GM12865 (cell line): ENCODE measurements at regions not wholly inside any gene's neighbourhood (a gene's known extent, or its start where the extent isn't known, plus 50 kb on each side); places are given as distances from the start of the nearest gene placed in this dataset.
"Not testable (repeated sequence)": the region's sequence is repeated elsewhere in the genome, so short reads cannot be mapped to it uniquely, and the experiment has no call there.

Source experiments
- DNase-seq: peaks from one replicate; pipeline ENCODE4 v3.0.0; 2010; ENCODE audit warnings: low read depth
- H3K4me3 ChIP-seq: 2 replicates; pipeline ENCODE4 v1.5.1; 2011; ENCODE audit warnings: mild to moderate bottlenecking, low read depth, low read length, control low read depth
- TF ChIP-seq, protein P1 (sequence below): IDR thresholded peaks from 2 replicates; pipeline ENCODE4 v1.5.1; 2011; ENCODE audit warnings: low read length, control low read depth, low read depth, inconsistent platforms; ENCODE audit not compliant: insufficient read depth; ENCODE audit errors: missing control alignments

DNA sequence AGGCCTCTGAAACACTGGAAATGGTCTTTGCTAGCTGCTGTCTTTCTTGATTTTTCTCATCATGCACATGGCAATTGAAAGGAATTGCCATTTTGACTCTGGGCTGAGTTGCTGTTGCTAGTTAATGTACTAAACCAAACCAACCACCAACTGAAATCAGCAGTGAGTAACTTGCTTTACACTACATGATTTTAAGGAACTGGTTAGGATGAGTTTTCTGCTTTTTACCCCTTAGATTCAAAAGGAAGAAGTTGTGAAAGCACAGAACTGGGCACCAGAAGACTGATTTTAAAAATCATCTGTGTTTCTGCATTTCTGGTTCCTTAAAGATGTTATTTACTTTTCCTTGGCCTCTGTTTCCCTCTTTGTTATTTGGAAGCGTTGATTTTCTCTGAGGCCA, 361.9 kb downstream of the HLX start:
- TF ChIP-seq, protein P1, sequence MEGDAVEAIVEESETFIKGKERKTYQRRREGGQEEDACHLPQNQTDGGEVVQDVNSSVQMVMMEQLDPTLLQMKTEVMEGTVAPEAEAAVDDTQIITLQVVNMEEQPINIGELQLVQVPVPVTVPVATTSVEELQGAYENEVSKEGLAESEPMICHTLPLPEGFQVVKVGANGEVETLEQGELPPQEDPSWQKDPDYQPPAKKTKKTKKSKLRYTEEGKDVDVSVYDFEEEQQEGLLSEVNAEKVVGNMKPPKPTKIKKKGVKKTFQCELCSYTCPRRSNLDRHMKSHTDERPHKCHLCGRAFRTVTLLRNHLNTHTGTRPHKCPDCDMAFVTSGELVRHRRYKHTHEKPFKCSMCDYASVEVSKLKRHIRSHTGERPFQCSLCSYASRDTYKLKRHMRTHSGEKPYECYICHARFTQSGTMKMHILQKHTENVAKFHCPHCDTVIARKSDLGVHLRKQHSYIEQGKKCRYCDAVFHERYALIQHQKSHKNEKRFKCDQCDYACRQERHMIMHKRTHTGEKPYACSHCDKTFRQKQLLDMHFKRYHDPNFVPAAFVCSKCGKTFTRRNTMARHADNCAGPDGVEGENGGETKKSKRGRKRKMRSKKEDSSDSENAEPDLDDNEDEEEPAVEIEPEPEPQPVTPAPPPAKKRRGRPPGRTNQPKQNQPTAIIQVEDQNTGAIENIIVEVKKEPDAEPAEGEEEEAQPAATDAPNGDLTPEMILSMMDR: no peak
- DNase-seq: no peak
- no peak overlapping the region for H3K4me3 ChIP-seq

DNA sequence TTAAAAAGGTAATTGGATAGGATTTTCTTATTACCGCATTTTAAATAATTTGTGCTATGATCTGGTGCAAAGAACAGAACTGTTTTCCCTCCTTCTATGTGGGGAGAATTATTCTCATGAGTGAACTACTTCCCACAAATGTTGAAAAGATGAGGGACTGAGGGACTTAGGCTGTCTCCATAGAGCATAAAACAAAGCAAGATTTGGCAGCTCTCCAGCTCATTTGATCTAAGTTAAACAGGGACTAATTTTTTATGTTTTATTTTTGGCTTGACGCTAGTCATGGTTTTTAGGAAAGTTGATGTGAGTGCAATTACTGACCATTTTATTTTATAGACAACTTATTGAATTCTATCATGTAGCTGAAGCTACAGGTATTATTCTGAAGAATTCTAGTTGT, 362.3 kb downstream of the HLX start:
- TF ChIP-seq, protein P1: no peak
- H3K4me3 ChIP-seq: no peak overlapping the region
- DNase-seq: no peak

DNA sequence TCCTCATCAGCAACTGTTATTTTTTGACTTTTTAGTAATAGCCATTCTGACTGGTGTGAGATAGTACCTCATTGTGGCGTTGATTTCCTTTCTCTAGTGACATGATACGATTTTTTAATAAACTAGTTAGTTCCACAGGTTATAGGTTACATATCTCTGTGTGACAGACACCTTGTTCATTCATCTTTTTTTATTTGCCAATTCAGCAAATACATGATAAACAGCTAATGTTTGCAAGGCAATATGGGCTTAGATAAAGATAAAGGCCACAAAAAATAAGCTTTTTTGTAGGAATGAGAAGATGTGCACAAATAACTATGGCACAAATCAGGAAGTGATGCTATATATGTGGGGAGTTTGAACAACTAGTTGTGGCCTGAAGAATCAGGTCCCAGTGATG, 366.8 kb downstream of the HLX start:
- H3K4me3 ChIP-seq: no peak overlapping the region
- DNase-seq: no peak
- TF ChIP-seq, protein P1: no peak

DNA sequence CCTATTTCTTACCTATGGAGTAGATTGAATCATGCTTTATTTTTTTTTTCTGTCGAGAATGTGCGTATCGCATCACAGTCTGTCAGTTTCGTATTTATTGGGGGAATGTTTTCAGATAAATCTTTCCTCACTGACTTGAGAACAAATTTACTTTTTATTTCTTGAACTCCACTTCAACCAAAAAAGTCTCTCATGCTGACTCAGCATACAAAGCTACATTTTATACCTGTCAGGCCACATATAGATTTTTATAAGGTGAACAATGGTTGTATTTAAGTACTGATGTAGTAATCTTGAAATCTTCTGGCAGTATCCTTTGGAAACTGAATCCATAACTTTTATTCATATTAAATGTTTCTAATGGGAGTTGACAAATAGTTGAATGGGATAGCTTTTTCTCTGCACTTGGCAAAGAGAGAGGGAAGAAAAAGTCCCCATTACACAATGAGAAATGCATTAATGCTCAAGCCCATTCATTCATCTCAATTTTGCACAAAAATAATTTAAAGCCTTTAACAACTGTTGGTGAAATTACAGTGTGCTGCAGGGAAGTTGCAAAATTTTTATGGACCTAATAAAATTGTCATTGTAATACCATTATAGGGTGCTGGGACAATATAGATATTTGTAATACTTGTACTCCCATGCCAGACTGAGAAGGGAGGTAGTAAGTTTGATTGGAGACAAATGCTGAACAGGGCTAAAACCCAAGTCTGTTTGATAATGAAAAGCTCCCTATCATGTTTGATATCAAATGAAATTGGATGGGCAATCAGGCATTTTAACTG, 367.6 kb downstream of the HLX start:
- H3K4me3 ChIP-seq: no peak overlapping the region
- TF ChIP-seq, protein P1: no peak
- DNase-seq: no peak

DNA sequence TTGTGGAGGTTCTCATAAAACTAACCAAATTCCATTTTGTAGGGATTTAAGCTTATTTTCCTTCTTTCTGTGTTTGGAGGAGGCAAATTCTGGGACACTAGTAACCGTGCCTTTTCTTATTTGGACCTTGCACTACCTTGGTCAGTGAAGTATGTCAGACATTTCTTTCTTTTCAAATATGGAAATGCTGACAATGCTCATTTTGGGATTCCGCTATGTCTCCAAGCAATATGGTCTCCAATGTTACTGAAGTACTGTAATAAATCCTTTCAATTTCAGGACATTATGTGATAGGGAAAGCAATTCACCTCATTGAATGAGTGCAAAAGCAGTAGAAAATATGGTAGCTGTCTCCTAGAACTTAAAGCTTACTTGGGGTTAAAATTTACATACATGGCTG, 372.3 kb downstream of the HLX start:
- TF ChIP-seq, protein P1: no peak
- DNase-seq: no peak
- H3K4me3 ChIP-seq: no peak overlapping the region

DNA sequence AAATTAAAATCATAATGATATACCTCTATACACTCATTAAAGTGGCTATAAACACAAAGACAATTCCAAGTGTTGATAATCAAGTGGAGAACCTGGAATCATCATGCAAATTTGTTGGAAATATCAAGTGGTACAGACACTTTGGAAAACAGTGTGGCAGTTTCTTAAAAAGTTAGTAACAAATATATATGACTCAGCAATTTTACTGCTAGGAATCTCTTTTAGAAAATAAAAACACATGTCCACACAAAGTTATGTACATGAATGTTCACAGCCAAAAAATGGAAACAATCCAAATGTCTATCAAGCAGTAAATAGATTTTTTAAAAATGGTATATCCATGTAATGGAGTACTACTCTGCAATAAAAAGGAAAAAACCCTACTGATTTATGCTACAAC, 375.6 kb downstream of the HLX start:
- no peak for DNase-seq
- TF ChIP-seq, protein P1: no peak
- no peak overlapping the region for H3K4me3 ChIP-seq

DNA sequence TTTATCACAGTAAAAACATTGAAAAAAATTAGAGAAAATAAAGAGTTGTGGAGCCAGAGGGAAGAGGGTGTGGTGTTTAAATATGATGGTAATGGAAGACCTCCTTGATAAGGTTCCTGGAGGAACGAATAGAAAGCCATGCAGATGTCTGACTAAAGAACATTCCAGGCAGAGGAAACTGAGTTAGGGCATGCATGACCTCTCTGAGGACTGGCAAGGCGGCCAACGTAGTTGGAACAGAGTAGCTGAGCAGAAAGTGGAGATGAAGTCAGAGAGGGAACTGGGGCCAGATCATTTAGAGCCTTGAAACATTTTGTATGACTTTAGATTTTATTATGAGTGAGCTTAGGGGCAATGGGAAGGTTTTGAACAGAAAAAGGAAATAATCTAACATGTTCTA, 377.5 kb downstream of the HLX start:
- no peak overlapping the region for H3K4me3 ChIP-seq
- TF ChIP-seq, protein P1: no peak
- DNase-seq: no peak

DNA sequence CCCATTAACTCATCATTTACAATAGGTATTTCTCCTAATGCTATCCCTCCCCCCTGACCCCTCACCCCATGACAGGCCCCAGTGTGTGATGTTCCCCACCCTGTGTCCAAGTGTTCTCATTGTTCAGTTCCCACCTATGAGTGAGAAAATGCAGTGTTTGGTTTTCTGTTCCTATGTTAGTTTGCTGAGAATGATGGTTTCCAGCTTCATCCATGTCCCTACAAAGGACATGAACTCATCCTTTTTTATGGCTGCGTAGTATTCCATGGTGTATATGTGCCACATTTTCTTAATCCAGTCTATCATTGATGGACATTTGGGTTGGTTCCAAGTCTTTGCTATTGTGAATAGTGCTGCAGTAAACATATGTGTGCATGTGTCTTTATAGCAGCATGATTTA, 378.3 kb downstream of the HLX start:
- DNase-seq: not testable (repeated sequence)

DNA sequence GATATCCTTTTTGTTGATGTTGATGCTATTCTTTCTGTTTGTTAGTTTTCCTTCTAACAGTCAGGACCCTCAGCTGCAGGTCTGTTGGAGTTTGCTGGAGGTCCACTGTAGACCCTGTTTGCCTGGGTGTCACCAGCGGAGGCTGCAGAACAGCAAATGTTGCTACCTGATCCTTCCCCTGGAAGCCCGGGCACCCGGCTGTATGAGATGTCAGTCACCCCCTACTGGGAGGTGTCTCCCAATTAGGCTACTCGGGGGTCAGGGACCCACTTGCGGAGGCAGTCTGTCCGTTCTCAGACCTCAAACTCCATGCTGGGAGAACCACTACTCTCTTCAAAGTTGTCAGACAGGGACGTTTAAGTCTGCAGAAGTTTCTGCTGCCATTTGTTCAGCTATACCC, 383.4 kb downstream of the HLX start:
- not testable (repeated sequence) for DNase-seq, H3K4me3 ChIP-seq

More for the DNA sequence above, 378.3 kb downstream of the HLX start:
- not testable (repeated sequence) for H3K4me3 ChIP-seq
